ENCODE measurements at regions not wholly inside any gene's neighbourhood (a gene's known extent, or its start where the extent isn't known, plus 50 kb on each side); places are given as distances from the start of the nearest gene placed in this dataset.

GRCh38 chr22:46085828-46086576, 64.3 kb upstream of the PPARA start:
- H3K9me3 Mint-ChIP-seq = no peaks in the 10 kb centered on the region
- no peak for ATAC-seq
- no peak overlapping the region for H3K4me3 Mint-ChIP-seq
- no peak for DNase-seq
- H3K4me1 Mint-ChIP-seq = peaks cover 10% of the 10 kb centered on the region
- H3K27ac Mint-ChIP-seq = no peak overlapping the region
- H3K27me3 Mint-ChIP-seq = no peaks in the 10 kb centered on the region

- H3K27me3 Mint-ChIP-seq = no peaks in the 10 kb centered on the region
- no peak for ATAC-seq
- H3K27ac Mint-ChIP-seq = peak overlapping the region in 1 of 2 donors; percentile 67
Measured at GRCh38 chr22:46086577-46087335, 63.6 kb upstream of the PPARA start.

DNA sequence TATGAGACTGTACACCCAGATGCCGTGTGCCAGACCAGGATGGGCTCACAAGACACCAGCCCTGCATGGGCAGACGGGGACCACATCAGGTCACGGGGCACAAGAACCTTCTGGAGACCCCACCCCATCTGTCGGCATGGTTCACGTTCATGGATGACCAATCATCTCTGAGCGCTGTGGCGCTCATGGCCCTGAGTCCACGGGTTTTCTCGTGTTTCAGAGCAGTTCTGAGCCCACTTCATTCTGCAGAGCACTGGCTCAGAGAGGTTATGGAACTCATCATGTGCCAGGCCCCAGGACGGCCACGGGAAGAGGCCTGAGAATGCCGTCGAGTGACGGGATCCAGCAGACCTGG, 63.0 kb upstream of the PPARA start:
- no peaks in the 10 kb centered on the region for H3K27me3 Mint-ChIP-seq
- no peak overlapping the region for H3K4me3 Mint-ChIP-seq
- H3K27ac Mint-ChIP-seq = no peak overlapping the region

More at GRCh38 chr22:46086577-46087335, 63.6 kb upstream of the PPARA start:
- no peak for DNase-seq
- H3K4me3 Mint-ChIP-seq = no peak overlapping the region
- H3K9me3 Mint-ChIP-seq = no peaks in the 10 kb centered on the region
- H3K4me1 Mint-ChIP-seq = peaks cover 16% of the 10 kb centered on the region

GRCh38 chr22:46087816-46088277, 62.5 kb upstream of the PPARA start:
- no peak overlapping the region for H3K27ac Mint-ChIP-seq
- H3K9me3 Mint-ChIP-seq = no peaks in the 10 kb centered on the region
- DNase-seq (no peak), ATAC-seq (peak; percentile 9)
- H3K4me1 Mint-ChIP-seq = peaks cover 16% of the 10 kb centered on the region
- no peak overlapping the region for H3K4me3 Mint-ChIP-seq
- H3K27me3 Mint-ChIP-seq = no peaks in the 10 kb centered on the region

More for the DNA sequence above, 63.0 kb upstream of the PPARA start:
- DNase-seq (no peak), ATAC-seq (no peak)
- H3K9me3 Mint-ChIP-seq = no peaks in the 10 kb centered on the region
- peaks cover 16% of the 10 kb centered on the region for H3K4me1 Mint-ChIP-seq

DNA sequence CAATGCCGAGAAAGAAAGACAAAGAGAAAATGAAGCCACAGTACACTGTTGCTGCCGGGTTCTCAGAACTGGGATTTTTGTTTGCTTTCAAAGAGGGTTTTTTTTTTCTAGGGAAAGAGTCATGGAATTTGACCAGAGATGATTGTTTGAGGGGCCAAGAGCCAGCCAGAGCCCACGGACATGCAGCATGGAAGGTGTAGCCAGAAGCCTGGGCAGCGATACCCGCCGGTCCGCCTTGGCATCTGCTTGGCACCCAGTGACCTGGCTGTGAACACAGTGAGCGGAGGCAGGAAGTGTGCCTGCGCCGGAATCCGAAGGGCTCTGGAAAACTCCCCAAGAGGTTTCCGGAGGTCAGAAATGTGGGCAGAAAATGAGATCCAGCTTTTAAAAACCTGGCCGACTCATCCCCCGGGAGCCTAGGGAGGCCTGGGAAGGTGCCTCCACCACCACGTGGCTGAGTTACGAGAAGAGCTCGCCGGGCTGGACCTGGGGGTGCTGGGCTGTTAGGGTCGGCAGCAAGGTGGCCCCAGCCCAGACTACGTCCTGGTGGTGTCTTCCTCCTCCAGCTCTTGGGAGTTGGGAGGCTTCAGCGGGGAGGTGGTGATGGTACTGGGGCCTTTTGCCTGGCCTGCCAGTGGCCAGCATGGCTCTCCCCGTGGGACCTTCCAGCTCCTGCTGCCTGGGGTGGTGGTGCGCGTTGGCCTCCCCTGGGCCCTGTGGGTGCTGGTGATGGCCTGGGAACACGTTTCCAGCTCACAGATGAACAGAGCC, 61.6 kb upstream of the PPARA start:
- Mint-ChIP-seq H3K27ac (no peak overlapping the region), H3K27me3 (no peaks in the 10 kb centered on the region), H3K4me3 (no peak overlapping the region), H3K9me3 (no peaks in the 10 kb centered on the region), H3K4me1 (peaks cover 16% of the 10 kb centered on the region)
- DNase-seq = no peak
- ATAC-seq = no peak

GRCh38 chr22:46089426-46090035, 60.8 kb upstream of the PPARA start:
- no peaks in the 10 kb centered on the region for H3K9me3 Mint-ChIP-seq
- H3K27ac Mint-ChIP-seq = no peak overlapping the region
- H3K4me1 Mint-ChIP-seq = peaks cover 16% of the 10 kb centered on the region
- ATAC-seq (no peak), DNase-seq (no peak)
- no peaks in the 10 kb centered on the region for H3K27me3 Mint-ChIP-seq
- no peak overlapping the region for H3K4me3 Mint-ChIP-seq

- Mint-ChIP-seq H3K9me3 (no peaks in the 10 kb centered on the region), H3K4me1 (peaks cover 10% of the 10 kb centered on the region), H3K4me3 (no peak overlapping the region), H3K27me3 (no peaks in the 10 kb centered on the region), H3K27ac (no peak overlapping the region)
- no peak for ATAC-seq
- DNase-seq = no peak
Measured at GRCh38 chr22:46090036-46090591, 60.2 kb upstream of the PPARA start.

DNA sequence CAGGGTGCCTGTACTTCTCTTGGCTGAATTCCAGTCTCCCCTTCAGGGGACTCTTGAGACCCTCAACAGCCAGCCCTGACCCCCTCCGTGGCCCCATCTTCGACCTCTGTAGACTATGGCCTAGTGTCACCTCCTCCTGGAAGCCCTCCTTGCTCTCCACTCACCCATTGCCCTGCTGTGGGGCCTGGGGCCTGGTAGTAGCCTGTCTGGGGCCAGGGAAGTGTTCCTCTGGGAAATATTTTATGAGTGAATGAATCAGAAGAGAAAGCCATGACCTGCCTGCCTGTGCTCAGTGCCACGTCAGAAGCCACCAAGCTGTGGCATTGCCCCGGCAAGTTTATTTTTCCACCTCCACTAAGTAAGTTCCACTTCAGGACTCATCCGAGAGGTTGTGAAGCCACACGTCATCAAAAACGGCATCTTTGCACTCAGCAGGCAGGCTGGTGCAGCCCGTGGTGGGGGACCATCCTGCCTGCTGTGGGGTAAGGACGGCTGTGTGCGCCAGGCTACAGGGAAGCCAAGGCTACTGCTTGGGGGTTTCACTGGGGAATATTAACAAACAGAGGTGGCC, 59.6 kb upstream of the PPARA start:
- H3K4me1 Mint-ChIP-seq = peaks cover 10% of the 10 kb centered on the region
- ATAC-seq (no peak), DNase-seq (no peak)
- H3K27ac Mint-ChIP-seq = peak overlapping the region in 1 of 2 donors; percentile 7
- no peaks in the 10 kb centered on the region for H3K27me3 Mint-ChIP-seq
- no peak overlapping the region for H3K4me3 Mint-ChIP-seq
- no peaks in the 10 kb centered on the region for H3K9me3 Mint-ChIP-seq

GRCh38 chr22:46091277-46091977, 58.9 kb upstream of the PPARA start:
- H3K4me3 Mint-ChIP-seq = no peak overlapping the region
- H3K9me3 Mint-ChIP-seq = no peaks in the 10 kb centered on the region
- DNase-seq = no peak
- no peak for ATAC-seq
- no peak overlapping the region for H3K27ac Mint-ChIP-seq
- peaks cover 10% of the 10 kb centered on the region for H3K4me1 Mint-ChIP-seq
- H3K27me3 Mint-ChIP-seq = no peaks in the 10 kb centered on the region

GRCh38 chr22:46092011-46092410, 58.3 kb upstream of the PPARA start:
- Mint-ChIP-seq H3K9me3 (no peaks in the 10 kb centered on the region), H3K4me1 (peaks cover 10% of the 10 kb centered on the region), H3K27me3 (no peaks in the 10 kb centered on the region), H3K27ac (no peak overlapping the region), H3K4me3 (no peak overlapping the region)
- ATAC-seq (no peak), DNase-seq (no peak)

DNA sequence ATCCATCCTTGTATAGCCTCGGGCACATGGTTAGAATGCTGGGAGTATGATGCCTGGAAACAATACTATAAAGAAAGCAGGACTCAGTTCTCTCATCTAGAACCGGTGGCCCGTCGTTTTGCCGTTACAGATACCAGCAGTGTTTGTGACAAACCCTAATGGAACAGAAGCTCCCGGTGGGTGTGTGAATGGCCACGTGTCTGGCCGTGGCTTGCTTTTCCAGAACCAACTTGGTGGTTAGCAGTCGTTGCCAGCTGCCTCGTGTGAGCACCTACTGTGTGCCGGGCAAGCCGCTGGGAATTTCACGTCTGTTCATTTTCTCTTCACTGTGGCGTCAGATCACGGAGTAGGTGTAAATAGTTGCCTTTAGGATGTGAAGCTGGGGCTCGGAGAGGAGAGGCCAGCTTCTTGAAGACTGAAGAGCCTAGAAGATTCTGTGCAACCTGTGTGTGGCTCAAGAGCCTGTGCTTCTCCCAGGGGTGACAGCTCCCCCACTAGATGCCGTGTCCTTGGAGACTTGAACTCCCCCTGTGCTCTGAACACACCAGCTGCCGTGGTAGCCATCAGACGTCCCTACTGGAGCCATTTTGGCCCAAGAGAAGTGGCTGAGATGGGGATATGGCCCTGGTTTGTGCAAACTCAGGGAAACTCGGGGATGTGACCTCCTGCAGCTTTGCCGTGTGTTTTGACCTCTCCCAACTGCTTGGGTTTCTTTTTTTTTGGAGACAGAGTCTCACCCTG, 57.5 kb upstream of the PPARA start:
- Mint-ChIP-seq H3K27ac (no peak overlapping the region), H3K4me3 (no peak overlapping the region), H3K9me3 (no peaks in the 10 kb centered on the region), H3K27me3 (no peaks in the 10 kb centered on the region), H3K4me1 (peaks cover 10% of the 10 kb centered on the region)
- no peak for ATAC-seq
- no peak for DNase-seq

DNA sequence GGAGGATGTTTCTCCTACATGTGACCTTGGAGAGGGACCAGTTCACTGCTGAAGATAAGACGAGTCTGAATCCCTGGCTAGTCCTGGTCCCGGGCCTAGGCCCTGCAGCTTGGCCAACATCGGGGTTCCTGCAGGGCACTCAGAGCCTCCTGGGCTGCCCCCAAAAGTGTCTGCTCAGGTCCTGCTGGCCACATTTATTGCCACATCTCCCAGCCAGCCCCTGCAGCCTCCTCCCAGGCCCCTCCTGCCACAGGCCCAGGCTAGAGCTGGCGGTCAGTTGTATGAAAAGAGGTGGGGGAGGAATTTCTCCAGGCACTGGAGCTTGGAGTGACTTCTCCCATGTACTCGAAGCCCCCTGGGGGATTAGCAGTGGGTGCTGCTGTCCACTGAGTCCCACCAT, 56.5 kb upstream of the PPARA start:
- Mint-ChIP-seq H3K4me3 (no peak overlapping the region), H3K4me1 (peaks cover 10% of the 10 kb centered on the region), H3K27me3 (no peaks in the 10 kb centered on the region), H3K9me3 (no peaks in the 10 kb centered on the region), H3K27ac (peak overlapping the region in 1 of 2 donors; percentile 17)
- no peak for DNase-seq
- no peak for ATAC-seq

DNA sequence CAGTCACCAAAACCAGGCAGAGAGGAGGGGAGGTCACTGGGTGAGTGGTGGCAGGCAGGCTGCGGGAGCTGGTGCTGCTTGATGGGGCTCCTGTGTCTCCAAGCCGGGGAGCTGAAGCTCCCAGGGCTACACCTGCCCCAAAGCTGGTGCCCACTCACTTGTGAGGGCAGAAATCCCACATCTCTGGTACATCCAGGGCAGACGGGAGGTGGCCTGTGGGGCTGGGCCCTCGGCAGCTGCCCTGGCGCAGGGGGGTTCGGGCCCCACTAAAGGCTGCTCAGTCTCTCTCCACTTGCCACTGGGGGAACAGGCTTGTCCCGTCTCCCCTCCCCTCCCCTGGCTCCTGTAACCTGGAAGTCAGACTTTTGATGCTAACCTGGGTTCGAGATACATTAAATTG, 55.6 kb upstream of the PPARA start:
- Mint-ChIP-seq H3K9me3 (no peaks in the 10 kb centered on the region), H3K27me3 (no peaks in the 10 kb centered on the region), H3K4me1 (peaks cover 10% of the 10 kb centered on the region), H3K27ac (no peak overlapping the region), H3K4me3 (no peak overlapping the region)
- ATAC-seq (no peak), DNase-seq (no peak)

DNA sequence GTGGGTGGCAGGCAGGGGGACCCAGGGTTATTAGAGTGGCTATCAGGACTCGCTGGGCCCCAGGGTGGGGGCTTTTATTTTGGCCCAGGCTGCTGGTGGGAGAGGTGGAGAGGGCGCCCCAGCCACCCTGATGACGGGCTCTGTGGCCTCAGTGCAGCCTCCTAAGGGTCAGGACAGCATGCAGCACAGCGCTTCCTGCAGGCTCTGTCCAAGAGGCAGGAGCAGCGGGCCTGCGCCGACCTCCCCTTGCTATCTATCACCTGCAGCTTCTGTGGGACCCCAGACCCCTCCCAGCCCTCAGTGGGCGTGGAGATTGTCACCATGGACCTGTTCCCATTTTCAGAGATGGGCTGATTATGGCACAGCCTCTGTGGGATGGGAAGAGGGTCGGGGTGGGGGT, 54.3 kb upstream of the PPARA start:
- DNase-seq (no peak), ATAC-seq (no peak)
- no peaks in the 10 kb centered on the region for H3K27me3 Mint-ChIP-seq
- H3K4me1 Mint-ChIP-seq = peaks cover 5% of the 10 kb centered on the region
- no peak overlapping the region for H3K27ac Mint-ChIP-seq
- H3K9me3 Mint-ChIP-seq = no peaks in the 10 kb centered on the region
- H3K4me3 Mint-ChIP-seq = no peak overlapping the region

Measured in stimulated activated naive CD8-positive, alpha-beta T cell treated with anti-CD3 and anti-CD28 coated beads, Interleukin-15, amount 100 ng/mL, for 72 hours (primary cell).